Amygdala (tissue), 56 donors: ENCODE measurements at regions not wholly inside any gene's neighbourhood (a gene's known extent, or its start where the extent isn't known, plus 50 kb on each side); places are given as distances from the start of the nearest gene placed in this dataset.

Experiments
- DNase-seq, 56 donors: peaks; one replicate each; lab custom pipeline; 2025; lab: John Stamatoyannopoulos, UW

- no peak for DNase-seq
Observed at GRCh38 chr10:4733150-4733842, 92.7 kb upstream of the AKR1E2 start.

GRCh38 chr10:4730998-4731397, 95.0 kb upstream of the AKR1E2 start:
- no peak for DNase-seq

- no peak for DNase-seq
Observed at GRCh38 chr10:4725917-4726606, 99.9 kb upstream of the AKR1E2 start.

- DNase-seq, result no peak
Observed at GRCh38 chr10:4723860-4724259, 102.1 kb upstream of the AKR1E2 start.

- no peak for DNase-seq
Observed at GRCh38 chr10:4721999-4722753, 103.8 kb upstream of the AKR1E2 start.

- no peak for DNase-seq
Observed at GRCh38 chr10:4720463-4720862, 105.5 kb upstream of the AKR1E2 start.

- no peak for DNase-seq
Observed at GRCh38 chr10:4719671-4720070, 106.3 kb upstream of the AKR1E2 start.

GRCh38 chr10:4719036-4719435, 107.0 kb upstream of the AKR1E2 start:
- no peak for DNase-seq

- DNase-seq, result no peak
Observed at GRCh38 chr10:4718544-4718943, 107.5 kb upstream of the AKR1E2 start.

- no peak for DNase-seq
Observed at GRCh38 chr10:4717670-4718069, 108.3 kb upstream of the AKR1E2 start.

GRCh38 chr10:4710858-4711257, 115.1 kb upstream of the AKR1E2 start:
- no peak for DNase-seq

- DNase-seq, result no peak
Observed at GRCh38 chr10:4708123-4708759, 117.8 kb upstream of the AKR1E2 start.

GRCh38 chr10:4707221-4707620, 118.8 kb upstream of the AKR1E2 start:
- no peak for DNase-seq

- DNase-seq, result no peak
Observed at GRCh38 chr10:4704034-4704545, 121.9 kb upstream of the AKR1E2 start.

GRCh38 chr10:4701016-4701415, 125.0 kb upstream of the AKR1E2 start:
- DNase-seq, result no peak

GRCh38 chr10:4699950-4700730, 125.9 kb upstream of the AKR1E2 start:
- no peak for DNase-seq

GRCh38 chr10:4698075-4698474, 127.9 kb upstream of the AKR1E2 start:
- DNase-seq, result no peak

GRCh38 chr10:4696186-4696585, 129.8 kb upstream of the AKR1E2 start:
- no peak for DNase-seq

- DNase-seq, result no peak
Observed at GRCh38 chr10:4693967-4694366, 132.0 kb upstream of the AKR1E2 start.

GRCh38 chr10:4692206-4692605, 133.8 kb upstream of the AKR1E2 start:
- no peak for DNase-seq
